ENCODE measurements at regions not wholly inside any gene's neighbourhood (a gene's known extent, or its start where the extent isn't known, plus 50 kb on each side); places are given as distances from the start of the nearest gene placed in this dataset.

DNA sequence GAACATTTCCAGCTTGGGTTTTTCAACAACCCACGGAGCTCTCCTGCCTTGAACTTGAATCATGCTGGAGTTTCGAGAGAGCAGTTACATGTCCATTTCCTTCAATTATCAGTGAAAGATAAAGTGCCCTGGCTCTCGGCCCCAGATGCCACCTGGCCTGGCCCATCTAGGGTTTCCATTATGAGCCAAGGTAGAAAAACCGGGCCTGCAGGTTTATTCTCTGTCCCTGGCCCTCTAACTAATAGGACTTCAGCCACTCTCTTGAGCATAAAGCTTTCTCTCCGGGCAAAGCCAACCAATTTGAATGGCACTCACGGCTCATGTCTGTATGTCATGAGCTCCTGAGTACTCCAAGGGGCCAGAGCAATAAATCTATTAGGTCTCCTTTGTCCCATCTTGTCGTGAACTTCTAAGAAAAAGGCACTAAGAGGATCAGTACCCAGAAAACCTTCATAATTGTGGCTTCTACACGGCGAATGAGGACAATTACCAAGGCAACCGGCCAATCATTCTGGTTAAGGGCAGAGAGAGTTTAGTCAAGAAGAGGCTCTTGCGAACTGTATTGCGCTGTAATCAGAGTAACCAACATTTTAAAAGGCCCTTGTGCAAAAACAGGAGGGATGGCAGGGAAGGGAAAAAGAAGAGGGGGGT, 392.3 kb downstream of the MED13L start:
- Histone ChIP-seq H3K4me3 (no peak overlapping the region), H3K27ac (no peak overlapping the region), H3K4me1 (ENCODE audit: control insufficient read depth in 1 of 2, low read depth in 2 of 2) (no peaks in the 10 kb centered on the region), H3K27me3 (replicated peaks; ENCODE audit: insufficient read depth) (no peaks in the 10 kb centered on the region), H3K36me3 (no peaks in the 10 kb centered on the region), H3K9me3 (no peaks in the 10 kb centered on the region)
- DNase-seq (ENCODE audit: low spot score) (no peak), ATAC-seq (ENCODE audit: insufficient number of reproducible peaks, low FRiP score, low read depth) (no peak)
- TF ChIP-seq, protein P1, sequence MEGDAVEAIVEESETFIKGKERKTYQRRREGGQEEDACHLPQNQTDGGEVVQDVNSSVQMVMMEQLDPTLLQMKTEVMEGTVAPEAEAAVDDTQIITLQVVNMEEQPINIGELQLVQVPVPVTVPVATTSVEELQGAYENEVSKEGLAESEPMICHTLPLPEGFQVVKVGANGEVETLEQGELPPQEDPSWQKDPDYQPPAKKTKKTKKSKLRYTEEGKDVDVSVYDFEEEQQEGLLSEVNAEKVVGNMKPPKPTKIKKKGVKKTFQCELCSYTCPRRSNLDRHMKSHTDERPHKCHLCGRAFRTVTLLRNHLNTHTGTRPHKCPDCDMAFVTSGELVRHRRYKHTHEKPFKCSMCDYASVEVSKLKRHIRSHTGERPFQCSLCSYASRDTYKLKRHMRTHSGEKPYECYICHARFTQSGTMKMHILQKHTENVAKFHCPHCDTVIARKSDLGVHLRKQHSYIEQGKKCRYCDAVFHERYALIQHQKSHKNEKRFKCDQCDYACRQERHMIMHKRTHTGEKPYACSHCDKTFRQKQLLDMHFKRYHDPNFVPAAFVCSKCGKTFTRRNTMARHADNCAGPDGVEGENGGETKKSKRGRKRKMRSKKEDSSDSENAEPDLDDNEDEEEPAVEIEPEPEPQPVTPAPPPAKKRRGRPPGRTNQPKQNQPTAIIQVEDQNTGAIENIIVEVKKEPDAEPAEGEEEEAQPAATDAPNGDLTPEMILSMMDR (IDR thresholded peaks at IDR 0.05): no peak

DNA sequence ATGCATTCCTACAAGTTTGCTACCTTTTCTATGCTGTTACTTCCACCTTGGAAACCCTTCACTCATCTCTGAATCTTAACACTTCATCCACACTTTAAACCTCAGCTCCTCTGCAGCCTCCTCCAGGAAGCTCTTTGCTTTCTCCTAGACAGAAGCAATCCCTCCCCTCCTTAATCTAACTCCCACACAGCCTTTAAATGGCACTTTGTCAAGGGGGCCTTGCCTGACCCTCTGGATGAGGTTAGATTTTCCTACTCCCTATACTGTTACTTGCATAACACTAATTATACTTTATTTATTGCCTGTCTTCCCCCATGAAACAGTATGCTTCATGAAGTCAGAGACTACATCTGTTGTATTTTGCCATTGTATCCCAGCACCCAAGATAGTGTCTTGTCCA, 394.6 kb downstream of the MED13L start:
- Histone ChIP-seq H3K27ac (no peak overlapping the region), H3K4me3 (no peak overlapping the region), H3K9me3 (no peaks in the 10 kb centered on the region), H3K27me3 (replicated peaks; ENCODE audit: insufficient read depth) (no peaks in the 10 kb centered on the region), H3K4me1 (ENCODE audit: control insufficient read depth in 1 of 2, low read depth in 2 of 2) (no peaks in the 10 kb centered on the region), H3K36me3 (no peaks in the 10 kb centered on the region)
- TF ChIP-seq, protein P1 (IDR thresholded peaks at IDR 0.05): no peak
- DNase-seq (ENCODE audit: low spot score): no peak
- no peak for ATAC-seq (ENCODE audit: insufficient number of reproducible peaks, low FRiP score, low read depth)

DNA sequence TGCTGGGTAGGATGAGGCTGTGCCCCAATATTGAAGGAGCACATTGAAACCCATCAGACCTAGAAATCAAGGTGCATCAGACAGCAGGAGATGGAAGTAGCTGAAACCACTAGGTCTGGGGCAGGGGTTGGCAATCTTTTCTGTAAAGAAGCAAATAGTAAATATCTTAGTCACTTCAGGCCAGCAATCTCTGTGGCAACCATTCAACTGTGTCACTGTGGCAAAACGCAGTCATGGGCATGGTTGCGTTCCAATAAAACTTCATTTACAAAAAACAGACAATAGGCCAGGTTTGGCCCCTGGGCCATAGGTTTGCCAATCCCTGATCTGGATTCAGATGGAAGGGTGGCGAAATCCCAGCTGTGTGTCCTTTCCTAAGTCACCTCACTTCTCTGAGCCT, 397.3 kb downstream of the MED13L start:
- DNase-seq (ENCODE audit: low spot score) (no peak), ATAC-seq (ENCODE audit: insufficient number of reproducible peaks, low FRiP score, low read depth) (no peak)
- TF ChIP-seq, protein P1 (IDR thresholded peaks at IDR 0.05): no peak
- H3K27me3 ChIP-seq (replicated peaks; ENCODE audit: insufficient read depth): no peaks in the 10 kb centered on the region
- no peak overlapping the region for H3K4me3 ChIP-seq
- no peaks in the 10 kb centered on the region for H3K36me3 ChIP-seq
- no peak overlapping the region for H3K27ac ChIP-seq
- H3K9me3 ChIP-seq: no peaks in the 10 kb centered on the region
- H3K4me1 ChIP-seq (ENCODE audit: control insufficient read depth in 1 of 2, low read depth in 2 of 2): no peaks in the 10 kb centered on the region

DNA sequence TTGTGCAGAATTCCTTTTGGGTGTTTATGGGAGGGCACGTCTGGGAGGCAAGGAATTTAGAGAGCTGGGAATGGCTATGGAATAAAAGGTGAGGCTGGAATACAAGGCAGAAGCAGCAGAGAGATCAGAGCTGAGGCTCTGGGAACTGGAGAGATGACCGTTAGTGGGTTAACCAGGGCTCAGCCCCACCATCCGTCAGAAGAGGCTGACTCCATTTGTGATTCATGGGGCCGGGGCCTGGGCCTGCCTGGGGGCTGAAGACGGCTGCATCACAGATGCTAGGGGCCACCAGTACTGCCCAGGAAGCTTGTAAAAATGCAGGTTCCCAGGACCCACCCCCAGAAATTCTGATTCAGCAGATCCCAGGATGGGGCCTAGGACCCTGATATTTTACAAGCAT, 398.1 kb downstream of the MED13L start:
- no peak for ATAC-seq (ENCODE audit: insufficient number of reproducible peaks, low FRiP score, low read depth)
- Histone ChIP-seq H3K27ac (no peak overlapping the region), H3K36me3 (no peaks in the 10 kb centered on the region), H3K9me3 (no peaks in the 10 kb centered on the region), H3K4me1 (ENCODE audit: control insufficient read depth in 1 of 2, low read depth in 2 of 2) (no peaks in the 10 kb centered on the region), H3K27me3 (replicated peaks; ENCODE audit: insufficient read depth) (no peaks in the 10 kb centered on the region), H3K4me3 (no peak overlapping the region)
- DNase-seq (ENCODE audit: low spot score): no peak
- TF ChIP-seq, protein P1 (IDR thresholded peaks at IDR 0.05): no peak

DNA sequence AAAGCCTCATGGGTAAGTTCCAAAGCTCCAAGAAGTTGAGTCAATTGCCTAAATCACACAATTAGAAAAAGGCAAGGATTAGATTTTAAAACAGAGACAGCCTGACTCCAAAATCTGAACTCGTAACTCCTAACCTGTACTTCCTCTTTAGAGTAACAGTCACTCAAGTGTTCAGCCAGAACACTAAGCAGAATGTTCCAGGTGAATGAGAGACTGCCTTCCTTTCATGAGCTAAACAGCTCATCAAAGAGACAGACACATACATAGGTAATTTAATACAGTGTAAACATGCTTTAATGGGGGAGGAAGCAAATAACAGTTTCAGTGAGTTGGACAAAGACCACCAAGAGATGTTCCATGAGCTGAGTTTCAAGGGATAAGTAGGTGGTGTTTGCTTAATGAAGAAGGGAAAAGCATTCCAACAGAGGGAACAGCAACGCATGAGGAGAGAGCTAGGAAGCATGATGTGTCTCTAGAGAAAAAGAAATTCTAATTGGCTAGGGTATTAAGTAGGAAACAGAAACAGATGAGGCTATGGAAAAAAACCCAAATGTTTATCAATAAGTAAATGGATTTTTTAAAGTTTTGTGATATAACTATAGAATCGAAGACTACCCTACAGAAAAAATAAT, 403.9 kb downstream of the MED13L start:
- TF ChIP-seq, protein P1 (IDR thresholded peaks at IDR 0.05): no peak
- no peak for DNase-seq (ENCODE audit: low spot score)
- Histone ChIP-seq H3K4me3 (no peak overlapping the region), H3K27ac (no peak overlapping the region), H3K9me3 (no peaks in the 10 kb centered on the region), H3K27me3 (replicated peaks; ENCODE audit: insufficient read depth) (no peaks in the 10 kb centered on the region), H3K4me1 (ENCODE audit: control insufficient read depth in 1 of 2, low read depth in 2 of 2) (no peaks in the 10 kb centered on the region), H3K36me3 (no peaks in the 10 kb centered on the region)
- no peak for ATAC-seq (ENCODE audit: insufficient number of reproducible peaks, low FRiP score, low read depth)

Data from thoracic aorta (tissue), 2 donors.